PC-9 (cell line): ENCODE measurements at regions not wholly inside any gene's neighbourhood (a gene's known extent, or its start where the extent isn't known, plus 50 kb on each side); places are given as distances from the start of the nearest gene placed in this dataset.

Experiments
- EZH2 ChIP-seq: fragments of 200-600 bp; sonication (generic); IDR thresholded peaks from 2 replicates; pipeline ENCODE4 v1.8.0; 2017; ENCODE audit warnings: antibody characterized with exemption, low read depth
- TF ChIP-seq, protein P1 (sequence below): fragments of 200-600 bp; sonication (generic); conservative IDR thresholded peaks from 2 replicates; pipeline ENCODE4 v1.6.1; 2017; ENCODE audit warnings: mixed run types, antibody characterized with exemption, mild to moderate bottlenecking, moderate library complexity

DNA sequence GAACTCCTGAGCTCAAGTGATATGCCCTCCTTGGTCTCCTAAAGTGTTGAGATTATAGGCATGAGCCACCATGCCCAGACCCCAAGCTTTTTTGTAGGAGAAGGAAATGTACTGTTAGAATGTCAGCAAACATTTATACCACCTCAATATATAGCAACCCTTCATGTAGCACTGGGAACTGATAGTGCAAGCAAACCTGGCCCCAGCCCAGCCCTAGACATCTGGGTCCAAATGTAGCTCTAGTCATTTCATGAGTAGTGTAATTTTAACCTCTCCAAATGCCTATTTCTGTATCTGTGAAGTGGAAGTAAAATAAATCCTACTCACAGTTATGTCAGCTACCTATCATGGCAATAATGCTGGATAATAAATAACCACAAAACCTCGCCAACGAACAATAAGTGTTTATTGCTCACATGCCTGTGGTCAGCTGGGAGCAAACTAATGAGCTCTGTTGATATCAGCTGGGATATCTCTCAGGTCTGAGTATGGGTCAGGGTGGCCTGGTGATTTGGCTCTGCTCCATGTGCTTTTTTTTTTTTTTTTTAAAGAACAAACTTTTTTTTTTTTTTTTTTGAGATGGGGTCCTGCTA lies 180.4 kb downstream of the CD8B2 start:
- TF ChIP-seq, protein P1, sequence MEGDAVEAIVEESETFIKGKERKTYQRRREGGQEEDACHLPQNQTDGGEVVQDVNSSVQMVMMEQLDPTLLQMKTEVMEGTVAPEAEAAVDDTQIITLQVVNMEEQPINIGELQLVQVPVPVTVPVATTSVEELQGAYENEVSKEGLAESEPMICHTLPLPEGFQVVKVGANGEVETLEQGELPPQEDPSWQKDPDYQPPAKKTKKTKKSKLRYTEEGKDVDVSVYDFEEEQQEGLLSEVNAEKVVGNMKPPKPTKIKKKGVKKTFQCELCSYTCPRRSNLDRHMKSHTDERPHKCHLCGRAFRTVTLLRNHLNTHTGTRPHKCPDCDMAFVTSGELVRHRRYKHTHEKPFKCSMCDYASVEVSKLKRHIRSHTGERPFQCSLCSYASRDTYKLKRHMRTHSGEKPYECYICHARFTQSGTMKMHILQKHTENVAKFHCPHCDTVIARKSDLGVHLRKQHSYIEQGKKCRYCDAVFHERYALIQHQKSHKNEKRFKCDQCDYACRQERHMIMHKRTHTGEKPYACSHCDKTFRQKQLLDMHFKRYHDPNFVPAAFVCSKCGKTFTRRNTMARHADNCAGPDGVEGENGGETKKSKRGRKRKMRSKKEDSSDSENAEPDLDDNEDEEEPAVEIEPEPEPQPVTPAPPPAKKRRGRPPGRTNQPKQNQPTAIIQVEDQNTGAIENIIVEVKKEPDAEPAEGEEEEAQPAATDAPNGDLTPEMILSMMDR, result no peak
- no peak for TF ChIP-seq EZH2
